CD8-positive, alpha-beta memory T cell (primary cell): ENCODE measurements at regions not wholly inside any gene's neighbourhood (a gene's known extent, or its start where the extent isn't known, plus 50 kb on each side); places are given as distances from the start of the nearest gene placed in this dataset.
"Not testable (repeated sequence)": the region's sequence is repeated elsewhere in the genome, so short reads cannot be mapped to it uniquely, and the experiment has no call there.

Source experiments
- CTCF ChIA-PET: fragments of 350-600 bp; sonication (Branson Sonifier 250); formaldehyde crosslinking; loops from one replicate; lab custom pipeline; 2021; ENCODE audit warnings: antibody characterized with exemption; lab: Charles Lee
- POLR2A ChIA-PET: fragments of 350-600 bp; sonication (Branson Sonifier 250); formaldehyde crosslinking; loops from one replicate; lab custom pipeline; 2021; ENCODE audit warnings: antibody characterized with exemption; lab: Charles Lee
- DNase-seq, 5 donors: peaks; one replicate each; pipeline versions ENCODE4 v3.0.0 to v3.0.0-alpha.2; 2020 to 2022; ENCODE audit warnings: mixed read lengths in 1 of 5
- H3K27ac ChIP-seq: one replicate; pipeline ENCODE4 v1.7.0; 2013; ENCODE audit warnings: low read depth, mild to moderate bottlenecking, low read length, moderate library complexity
- H3K27me3 ChIP-seq: 2 replicates; pipeline ENCODE4 v1.7.0; 2013; ENCODE audit warnings: low read length, mild to moderate bottlenecking; ENCODE audit not compliant: insufficient read depth, poor library complexity, severe bottlenecking
- H3K36me3 ChIP-seq: 2 replicates; pipeline ENCODE4 v1.7.0; 2013; ENCODE audit warnings: mild to moderate bottlenecking, low read length, moderate library complexity; ENCODE audit not compliant: insufficient read depth
- H3K4me1 ChIP-seq: 2 replicates; pipeline ENCODE4 v1.7.0; 2013; ENCODE audit warnings: mild to moderate bottlenecking, low read length, moderate library complexity; ENCODE audit not compliant: insufficient read depth
- H3K4me3 ChIP-seq: 2 replicates; pipeline ENCODE4 v1.7.0; 2013; ENCODE audit warnings: mild to moderate bottlenecking, low read length
- H3K9me3 ChIP-seq: 2 replicates; pipeline ENCODE4 v1.7.0; 2013; ENCODE audit warnings: mild to moderate bottlenecking, low read length
- H3K27ac Mint-ChIP-seq, 8 donors: one replicate each; pipeline ENCODE4 v1.8.0; 2020 to 2021; ENCODE audit warnings: mixed read lengths in 8 of 8, mild to moderate bottlenecking in 6 of 8, inconsistent platforms in 3 of 8, moderate library complexity in 3 of 8
- H3K27me3 Mint-ChIP-seq, 2 donors: one replicate each; pipeline ENCODE4 v1.8.0; 2020 to 2021; ENCODE audit warnings: mixed read lengths in 2 of 2, mild to moderate bottlenecking in 1 of 2, moderate library complexity in 1 of 2
- H3K36me3 Mint-ChIP-seq, 3 donors: one replicate each; pipeline ENCODE4 v1.8.0; 2020 to 2021; ENCODE audit warnings: mixed read lengths in 3 of 3, inconsistent platforms in 1 of 3, mild to moderate bottlenecking in 1 of 3
- H3K4me1 Mint-ChIP-seq, 3 donors: one replicate each; pipeline ENCODE4 v1.8.0; 2020 to 2021; ENCODE audit warnings: mixed read lengths in 3 of 3, inconsistent platforms in 1 of 3, mild to moderate bottlenecking in 1 of 3
- H3K4me3 Mint-ChIP-seq, 7 donors: one replicate each; pipeline ENCODE4 v1.8.0; 2020 to 2021; ENCODE audit warnings: mixed read lengths in 7 of 7, mild to moderate bottlenecking in 6 of 7, moderate library complexity in 4 of 7, inconsistent platforms in 2 of 7
- H3K9me3 Mint-ChIP-seq, 5 donors: one replicate each; pipeline ENCODE4 v1.8.0; 2020 to 2022; ENCODE audit warnings: mixed read lengths in 5 of 5, mild to moderate bottlenecking in 3 of 5, moderate library complexity in 2 of 5, inconsistent platforms in 1 of 5

DNA sequence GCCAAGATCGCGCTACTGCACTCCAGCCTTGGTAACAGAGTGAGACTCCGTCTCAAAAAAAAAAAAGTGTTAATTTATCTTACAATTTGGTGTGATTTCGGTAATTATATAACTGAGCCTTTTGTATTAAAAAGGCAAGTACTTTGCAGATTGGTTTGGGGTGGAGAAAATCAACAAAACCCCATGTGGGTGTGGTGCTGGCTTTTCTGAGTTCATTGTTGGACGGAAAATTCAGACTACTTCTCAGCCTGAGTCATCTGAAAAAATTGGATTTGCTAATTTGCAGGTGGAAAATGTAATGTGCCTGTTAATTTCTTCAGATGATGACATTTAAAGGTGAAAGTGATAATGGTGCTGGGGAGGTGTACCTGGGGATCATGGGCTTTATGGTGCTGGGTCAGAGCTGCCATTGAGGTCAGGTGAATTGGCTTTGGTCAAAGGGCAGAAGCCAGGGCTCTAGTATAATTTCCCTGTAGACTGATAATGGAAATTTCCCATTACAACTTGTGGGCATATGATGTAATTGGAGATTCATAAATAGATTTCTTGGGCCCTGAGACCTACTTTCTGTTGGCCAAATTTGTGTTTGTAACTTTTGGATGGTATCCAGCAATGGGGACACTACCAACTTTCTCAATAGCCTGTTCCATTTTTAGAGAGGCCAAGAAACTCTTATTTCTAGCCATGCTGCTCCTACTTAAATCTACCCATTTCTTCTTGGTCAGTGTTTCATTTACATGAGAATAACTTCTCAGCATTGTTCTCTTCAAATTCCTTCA lies 74.3 kb upstream of the TEX13D start:
- no peaks in the 10 kb centered on the region for H3K27me3 ChIP-seq
- no peak overlapping the region for H3K27ac ChIP-seq
- Mint-ChIP-seq H3K27ac (peak overlapping the region in 5 of 8 donors; percentile 6 to 67 (median 23)), H3K36me3 (no peaks in the 10 kb centered on the region), H3K9me3 (no peaks in the 10 kb centered on the region), H3K4me1 (peaks cover 15 to 55% (median 23%) of the 10 kb centered on the region in 3 donors), H3K4me3 (peak overlapping the region in 1 of 7 donors; percentile 53), H3K27me3 (peaks cover 0 to 5% of the 10 kb centered on the region in 2 donors)
- no peak for DNase-seq
- H3K36me3 ChIP-seq, result no peaks in the 10 kb centered on the region
- no peak overlapping the region for H3K4me3 ChIP-seq
- CTCF ChIA-PET, result interaction anchor here (0.9 kb wide), 1 partner anchor 10 kb away, joined by 3 read pairs; no protein-coding TSS in a partner anchor
- POLR2A ChIA-PET, result interaction anchor here (0.5 kb wide), 1 partner anchor 85 kb away, joined by 4 read pairs; no protein-coding TSS in a partner anchor
- H3K4me1 ChIP-seq, result no peaks in the 10 kb centered on the region
- H3K9me3 ChIP-seq, result no peaks in the 10 kb centered on the region

- ChIA-PET POLR2A (no interaction called here), CTCF (interaction anchor here (0.8 kb wide), 1 partner anchor 14 kb away, joined by 3 read pairs; no protein-coding TSS in a partner anchor)
- H3K27me3 Mint-ChIP-seq, result peaks cover 0 to 5% of the 10 kb centered on the region in 2 donors
- H3K27ac Mint-ChIP-seq, result peak overlapping the region in 2 of 8 donors; percentile 23 to 55
- Histone ChIP-seq H3K9me3 (no peaks in the 10 kb centered on the region), H3K27me3 (no peaks in the 10 kb centered on the region), H3K36me3 (no peaks in the 10 kb centered on the region), H3K4me1 (no peaks in the 10 kb centered on the region), H3K27ac (no peak overlapping the region), H3K4me3 (no peak overlapping the region)
- no peaks in the 10 kb centered on the region for H3K36me3 Mint-ChIP-seq
- peak overlapping the region in 2 of 7 donors; percentile 41 for H3K4me3 Mint-ChIP-seq
- peaks cover 24 to 69% (median 37%) of the 10 kb centered on the region in 3 donors for H3K4me1 Mint-ChIP-seq
- DNase-seq, result no peak
- H3K9me3 Mint-ChIP-seq, result no peaks in the 10 kb centered on the region
Observed at GRCh38 chrX:124260845-124261244, 71.6 kb upstream of the TEX13D start.

DNA sequence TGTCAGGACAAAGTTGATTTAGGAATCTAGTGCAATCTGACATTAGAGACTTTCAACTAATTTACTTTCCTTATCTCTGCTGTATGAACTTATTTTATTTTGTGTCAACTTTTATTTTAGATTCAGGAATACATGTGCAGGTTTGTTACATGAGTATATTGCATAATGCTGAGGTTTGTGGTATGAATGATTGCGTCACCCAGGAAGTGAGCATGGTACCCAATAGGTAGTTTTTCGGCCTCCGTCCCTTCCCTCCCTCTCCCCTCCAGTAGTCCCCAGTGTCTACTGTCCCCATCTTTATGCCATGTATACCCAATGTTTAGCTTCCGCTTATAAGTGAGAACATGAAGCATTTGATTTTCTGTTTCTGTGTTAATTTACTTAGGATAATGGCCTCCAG lies 68.7 kb upstream of the TEX13D start:
- H3K4me3 ChIP-seq, result no peak overlapping the region
- peak in 3 of 5 donors; percentile 1 to 53 (median 14) for DNase-seq
- H3K4me3 Mint-ChIP-seq, result peak overlapping the region in 1 of 7 donors; percentile 9
- no peaks in the 10 kb centered on the region for H3K9me3 ChIP-seq
- peaks cover 32 to 69% (median 53%) of the 10 kb centered on the region in 3 donors for H3K4me1 Mint-ChIP-seq
- no peaks in the 10 kb centered on the region for H3K27me3 ChIP-seq
- H3K27ac ChIP-seq, result no peak overlapping the region
- POLR2A ChIA-PET, result no interaction called here
- H3K27ac Mint-ChIP-seq, result peak overlapping the region in 5 of 8 donors; percentile 34 to 74 (median 56)
- H3K36me3 Mint-ChIP-seq, result no peaks in the 10 kb centered on the region
- CTCF ChIA-PET, result no interaction called here
- no peaks in the 10 kb centered on the region for H3K9me3 Mint-ChIP-seq
- H3K36me3 ChIP-seq, result no peaks in the 10 kb centered on the region
- H3K4me1 ChIP-seq, result no peaks in the 10 kb centered on the region
- H3K27me3 Mint-ChIP-seq, result no peaks in the 10 kb centered on the region

- CTCF ChIA-PET, result interaction anchor here (1.6 kb wide), 1 partner anchor 11 kb away, joined by 3 read pairs; no protein-coding TSS in a partner anchor
- no peak overlapping the region for H3K27ac ChIP-seq
- no peaks in the 10 kb centered on the region for H3K9me3 ChIP-seq
- no peaks in the 10 kb centered on the region for H3K36me3 Mint-ChIP-seq
- no peaks in the 10 kb centered on the region for H3K9me3 Mint-ChIP-seq
- H3K4me1 ChIP-seq, result no peaks in the 10 kb centered on the region
- H3K4me3 ChIP-seq, result no peak overlapping the region
- peaks cover 30 to 59% (median 45%) of the 10 kb centered on the region in 3 donors for H3K4me1 Mint-ChIP-seq
- no peaks in the 10 kb centered on the region for H3K27me3 Mint-ChIP-seq
- H3K27ac Mint-ChIP-seq, result peak overlapping the region in 3 of 8 donors; percentile 16 to 78 (median 43)
- H3K36me3 ChIP-seq, result no peaks in the 10 kb centered on the region
- peak overlapping the region in 1 of 7 donors; percentile 1 for H3K4me3 Mint-ChIP-seq
- POLR2A ChIA-PET, result no interaction called here
- H3K27me3 ChIP-seq, result no peaks in the 10 kb centered on the region
- DNase-seq, result no peak
Observed at GRCh38 chrX:124268099-124268498, 64.4 kb upstream of the TEX13D start.

- H3K4me1 ChIP-seq, result no peaks in the 10 kb centered on the region
- no peak overlapping the region for H3K4me3 Mint-ChIP-seq
- H3K9me3 Mint-ChIP-seq, result no peaks in the 10 kb centered on the region
- peaks cover 38 to 63% (median 47%) of the 10 kb centered on the region in 3 donors for H3K4me1 Mint-ChIP-seq
- H3K27me3 Mint-ChIP-seq, result no peaks in the 10 kb centered on the region
- no peaks in the 10 kb centered on the region for H3K27me3 ChIP-seq
- H3K27ac Mint-ChIP-seq, result peak overlapping the region in 3 of 8 donors; percentile 7 to 53 (median 34)
- H3K4me3 ChIP-seq, result no peak overlapping the region
- ChIA-PET CTCF (no interaction called here), POLR2A (no interaction called here)
- no peaks in the 10 kb centered on the region for H3K36me3 Mint-ChIP-seq
- H3K27ac ChIP-seq, result no peak overlapping the region
- H3K9me3 ChIP-seq, result no peaks in the 10 kb centered on the region
- DNase-seq, result no peak
- no peaks in the 10 kb centered on the region for H3K36me3 ChIP-seq
Observed at GRCh38 chrX:124269881-124270280, 62.6 kb upstream of the TEX13D start.

DNA sequence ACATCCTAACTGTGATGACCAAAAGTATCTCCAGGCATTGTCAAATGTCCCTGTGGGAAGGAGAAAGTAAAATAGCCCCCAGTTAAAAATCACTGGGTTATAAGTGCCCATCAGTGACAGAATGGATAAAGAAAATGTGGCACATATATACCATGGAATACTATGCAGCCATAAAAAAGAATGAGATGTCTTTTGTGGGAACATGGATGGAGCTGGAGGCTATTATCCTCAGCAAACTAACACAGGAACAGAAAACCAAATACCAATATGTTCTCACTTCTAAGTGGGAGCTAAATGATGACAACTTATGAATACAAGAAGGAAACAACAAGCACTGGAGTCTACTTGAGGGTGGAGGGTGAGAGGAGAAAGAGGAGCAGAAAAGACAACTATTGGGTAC lies 60.9 kb upstream of the TEX13D start:
- H3K36me3 ChIP-seq, DNase-seq, H3K27ac ChIP-seq, H3K27me3 ChIP-seq, H3K4me1 ChIP-seq, H3K9me3 ChIP-seq, H3K9me3 Mint-ChIP-seq, POLR2A ChIA-PET, H3K4me3 Mint-ChIP-seq, CTCF ChIA-PET, H3K36me3 Mint-ChIP-seq, H3K27me3 Mint-ChIP-seq, H3K4me3 ChIP-seq: not testable (repeated sequence)
- Mint-ChIP-seq H3K4me1 (peaks cover 35 to 63% (median 43%) of the 10 kb centered on the region in 3 donors), H3K27ac (peak overlapping the region in 3 of 8 donors; percentile 50 to 64 (median 62))

DNA sequence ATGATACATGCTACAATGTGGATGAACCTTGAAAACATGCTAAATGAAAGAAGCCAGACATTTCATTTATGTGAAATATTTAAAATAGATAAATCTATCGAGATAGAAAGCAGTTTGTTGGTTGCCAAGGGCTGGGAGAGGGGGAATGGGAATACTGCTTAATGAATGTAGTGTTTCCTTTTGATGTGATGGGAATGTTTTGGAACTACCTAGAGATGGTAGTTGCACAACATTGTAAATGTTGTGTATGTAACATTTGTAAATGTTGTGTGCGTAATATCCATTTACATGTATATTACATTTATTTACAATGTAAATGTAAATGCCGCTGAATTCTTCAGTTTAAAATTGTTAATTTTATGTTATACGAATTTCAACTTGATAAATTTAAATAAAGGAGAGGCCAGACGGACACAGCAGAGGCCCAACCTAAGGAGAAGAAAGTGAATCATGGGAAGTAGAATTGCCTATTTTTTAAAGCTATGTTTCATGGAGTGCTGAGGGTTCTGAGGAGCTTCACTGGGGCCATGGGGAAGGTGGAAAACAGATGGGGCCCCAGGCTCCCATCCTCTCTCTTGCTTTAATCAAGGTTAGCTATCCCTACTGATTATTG lies 60.0 kb upstream of the TEX13D start:
- Mint-ChIP-seq H3K9me3 (no peaks in the 10 kb centered on the region), H3K4me1 (peaks cover 31 to 63% (median 41%) of the 10 kb centered on the region in 3 donors)
- POLR2A ChIA-PET, result no interaction called here

More for the DNA sequence above, 60.0 kb upstream of the TEX13D start:
- no peaks in the 10 kb centered on the region for H3K27me3 Mint-ChIP-seq
- CTCF ChIA-PET, result interaction anchor here (1.4 kb wide), 1 partner anchor 74 kb away, joined by 3 read pairs; the partner anchor contains the start of gene SH2D1A
- no peak overlapping the region for H3K4me3 Mint-ChIP-seq
- Histone ChIP-seq H3K27ac (no peak overlapping the region), H3K36me3 (no peaks in the 10 kb centered on the region), H3K4me1 (no peaks in the 10 kb centered on the region), H3K27me3 (no peaks in the 10 kb centered on the region), H3K9me3 (no peaks in the 10 kb centered on the region), H3K4me3 (no peak overlapping the region)
- H3K27ac Mint-ChIP-seq, result peak overlapping the region in 1 of 8 donors; percentile 27
- DNase-seq, result no peak
- H3K36me3 Mint-ChIP-seq, result no peaks in the 10 kb centered on the region
